ENCODE measurements at regions not wholly inside any gene's neighbourhood (a gene's known extent, or its start where the extent isn't known, plus 50 kb on each side); places are given as distances from the start of the nearest gene placed in this dataset.
"Not testable (repeated sequence)": the region's sequence is repeated elsewhere in the genome, so short reads cannot be mapped to it uniquely, and the experiment has no call there.

DNA sequence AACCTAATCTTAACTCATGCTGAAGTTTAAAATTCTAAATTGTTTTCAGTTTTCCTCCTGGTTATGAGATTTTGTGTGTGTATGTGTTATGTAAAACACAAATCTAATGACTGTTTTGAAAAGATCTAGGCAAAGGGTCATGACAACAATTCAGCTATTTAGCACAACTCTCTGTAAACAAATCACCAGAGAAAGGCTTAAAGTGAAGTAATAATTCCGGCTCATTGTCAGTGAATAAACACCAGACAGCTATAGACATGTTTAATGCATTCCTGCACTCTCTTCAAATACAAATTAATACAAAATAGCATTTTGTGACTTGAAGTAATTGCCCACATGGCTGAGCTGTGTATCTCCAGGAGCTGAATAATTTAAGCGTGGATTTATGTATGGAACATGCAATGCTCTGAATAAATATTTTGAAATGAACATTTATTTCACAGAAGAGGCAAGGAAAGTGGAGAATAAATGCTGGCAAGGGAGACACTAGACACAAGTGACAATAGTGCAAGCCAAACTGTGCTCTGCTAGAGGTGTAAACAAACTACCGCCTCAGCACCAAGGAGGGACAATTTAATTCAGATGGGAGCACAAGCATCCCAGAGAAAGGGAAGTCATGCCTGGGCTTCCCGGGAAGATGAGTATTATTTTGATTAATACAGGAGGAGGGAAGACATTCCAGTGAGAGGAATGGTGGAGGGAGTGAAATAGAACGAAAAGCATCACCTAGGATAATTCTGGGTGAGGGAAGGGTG, 133.6 kb upstream of the XPO1 start:
- no peak for DNase-seq

DNA sequence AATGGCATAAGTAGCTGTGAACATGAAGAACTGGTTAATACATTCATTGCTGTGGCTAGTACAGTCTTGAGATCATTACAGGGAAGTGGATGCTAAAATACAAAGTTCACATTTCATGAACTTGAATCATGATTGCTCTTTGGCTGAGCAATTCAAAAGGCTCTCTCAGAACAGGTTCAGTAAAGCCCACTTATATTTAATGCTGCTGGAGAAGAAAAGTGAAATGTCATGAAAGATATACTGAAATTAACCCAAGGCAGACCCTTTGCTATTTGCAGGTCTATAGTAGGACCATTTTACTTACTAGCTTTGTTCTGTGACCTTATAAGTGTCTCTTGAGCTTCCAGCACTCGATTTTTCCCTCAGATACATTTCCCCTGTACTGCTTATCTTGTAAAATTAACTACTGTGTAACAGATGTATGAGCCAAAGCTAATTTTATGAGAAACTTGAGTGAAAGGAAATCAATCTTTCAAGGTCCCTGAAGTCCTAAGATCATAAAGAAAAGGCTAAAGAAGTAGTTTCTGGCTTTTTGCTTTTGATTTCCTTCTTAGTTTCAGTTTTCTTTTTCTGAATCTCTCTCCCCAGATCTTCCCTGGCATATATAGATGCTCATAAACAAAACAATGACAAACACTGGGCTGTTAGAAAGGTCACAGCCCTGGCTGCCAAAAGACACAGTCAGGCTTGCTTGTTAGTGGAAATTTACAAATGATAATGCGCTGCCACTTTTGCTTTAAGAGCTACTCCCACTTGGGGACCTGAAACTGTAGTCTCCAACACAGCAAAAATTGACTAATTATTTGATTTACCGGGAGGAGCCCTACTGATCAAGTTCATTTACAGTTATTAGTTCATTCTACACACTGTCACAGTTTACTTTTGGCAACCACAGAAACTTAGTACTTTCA, 132.7 kb upstream of the XPO1 start:
- DNase-seq: no peak

DNA sequence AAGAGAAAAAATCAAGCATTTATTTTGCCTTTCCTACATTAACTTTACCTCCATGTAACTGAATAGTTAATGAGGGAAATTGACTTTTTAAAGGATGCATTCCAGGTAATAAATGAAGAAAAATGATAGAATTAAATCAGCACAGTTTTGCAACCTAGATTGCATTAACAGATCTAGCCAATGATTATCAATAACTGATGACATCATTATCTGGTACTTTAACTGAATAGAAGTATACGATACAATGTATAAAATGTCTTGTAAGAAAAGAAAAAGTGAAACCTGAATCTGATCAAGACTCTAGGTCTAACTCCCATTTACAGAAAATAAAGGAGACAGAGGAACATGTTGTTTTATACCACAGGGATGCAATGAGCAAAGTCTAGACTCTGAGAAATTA, 126.0 kb upstream of the XPO1 start:
- DNase-seq: no peak

DNA sequence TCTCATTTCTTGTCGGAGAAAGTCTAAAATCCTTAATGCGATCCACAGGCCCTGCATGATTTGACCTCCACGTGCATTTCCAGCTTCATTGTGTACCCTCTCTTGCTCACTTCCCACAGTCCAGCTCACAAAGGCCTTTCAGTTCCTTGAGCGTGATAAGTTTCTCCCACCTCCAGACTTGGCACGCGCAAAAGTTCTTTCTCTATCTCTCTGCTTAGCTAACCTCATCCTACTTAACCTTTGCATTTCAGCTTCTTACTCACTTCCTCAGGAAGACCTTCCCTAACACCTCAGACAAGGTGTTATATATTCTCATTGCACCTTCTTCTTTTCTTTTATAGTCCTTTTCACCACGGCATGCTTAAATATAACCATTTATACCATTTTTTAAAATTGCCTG, 124.8 kb upstream of the XPO1 start:
- no peak for DNase-seq

DNA sequence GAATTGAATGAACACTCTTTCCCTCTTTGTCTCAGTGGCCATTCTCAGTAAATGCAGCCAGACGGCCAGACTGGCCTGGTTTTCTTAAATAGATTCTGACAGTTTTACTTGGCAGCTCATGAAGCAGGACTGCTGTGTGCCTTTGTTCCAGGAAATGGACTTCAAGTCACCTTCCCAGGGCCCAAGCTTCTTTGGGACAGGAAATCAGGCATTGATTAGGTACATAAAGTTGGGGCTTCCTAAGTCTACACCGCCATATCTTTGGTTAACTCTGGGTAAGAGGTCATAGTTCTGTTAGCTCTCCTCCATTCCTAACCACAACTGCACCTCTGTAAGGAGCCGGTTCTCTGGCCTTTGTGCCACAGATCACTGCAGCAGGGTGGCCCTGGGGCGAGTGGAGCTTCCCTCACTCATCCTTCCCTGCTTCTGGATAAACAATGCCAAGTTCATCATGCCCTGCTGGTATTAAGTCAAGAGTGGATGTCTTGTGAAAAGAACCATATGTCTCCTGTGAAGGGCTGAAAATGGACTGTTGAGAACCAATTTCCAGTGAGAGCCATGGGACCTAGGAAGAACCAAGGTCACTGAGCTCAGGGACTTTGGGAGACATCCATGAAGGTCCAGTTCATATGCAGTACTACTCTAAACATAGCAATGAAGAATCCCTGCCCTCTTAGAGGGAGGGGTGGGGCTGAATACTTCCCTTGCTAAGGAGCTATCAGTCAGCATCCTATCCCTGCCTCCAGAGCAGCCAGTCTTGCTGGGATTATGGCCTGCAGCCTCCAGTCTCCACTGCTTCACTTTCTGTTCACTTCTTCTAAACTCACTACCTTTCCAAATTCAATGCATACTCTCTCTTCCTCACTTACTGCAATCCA, 122.6 kb upstream of the XPO1 start:
- no peak for DNase-seq

DNA sequence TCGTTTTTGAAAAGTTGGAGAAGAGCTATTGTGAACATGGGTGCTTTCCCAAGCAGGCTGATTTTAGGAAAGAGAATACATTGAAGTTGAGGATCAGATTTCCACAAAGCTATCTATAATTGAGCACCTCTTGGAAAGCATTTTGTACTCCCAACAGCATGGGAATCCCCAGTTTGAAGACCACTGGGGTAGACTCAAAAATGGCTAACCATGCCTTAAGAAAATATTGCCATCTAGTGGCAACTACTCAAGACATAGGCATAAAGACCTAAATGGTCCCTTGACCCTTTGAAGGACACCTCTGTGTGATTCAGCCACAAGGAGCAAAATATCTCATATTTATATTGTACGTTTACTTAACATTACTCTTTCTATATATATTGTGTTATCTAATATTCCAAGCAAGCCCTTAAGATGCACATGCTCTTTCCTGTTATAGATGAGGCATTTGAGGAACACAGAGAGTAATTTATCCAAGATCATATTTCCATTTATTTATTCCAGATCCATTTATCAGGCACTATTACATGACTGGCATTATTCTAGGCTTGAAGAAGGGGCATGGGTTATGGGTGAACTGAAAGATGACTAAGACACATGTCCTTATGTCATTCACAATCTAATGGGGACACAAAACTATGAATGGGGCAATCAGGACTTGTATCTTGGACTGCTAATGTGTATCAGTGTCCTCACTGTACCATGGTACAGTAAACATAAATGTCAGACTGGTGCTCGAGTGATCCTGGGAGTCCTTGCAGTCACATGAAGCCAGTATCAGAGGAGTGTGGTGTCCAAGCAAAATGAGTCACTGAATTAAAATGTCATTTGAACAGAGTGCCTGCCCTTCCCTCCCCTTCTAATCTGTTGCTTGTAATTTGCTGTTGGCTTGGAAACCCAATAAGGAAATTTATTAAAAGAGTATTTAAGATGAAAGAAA, 121.0 kb upstream of the XPO1 start:
- DNase-seq: peak; percentile 15

DNA sequence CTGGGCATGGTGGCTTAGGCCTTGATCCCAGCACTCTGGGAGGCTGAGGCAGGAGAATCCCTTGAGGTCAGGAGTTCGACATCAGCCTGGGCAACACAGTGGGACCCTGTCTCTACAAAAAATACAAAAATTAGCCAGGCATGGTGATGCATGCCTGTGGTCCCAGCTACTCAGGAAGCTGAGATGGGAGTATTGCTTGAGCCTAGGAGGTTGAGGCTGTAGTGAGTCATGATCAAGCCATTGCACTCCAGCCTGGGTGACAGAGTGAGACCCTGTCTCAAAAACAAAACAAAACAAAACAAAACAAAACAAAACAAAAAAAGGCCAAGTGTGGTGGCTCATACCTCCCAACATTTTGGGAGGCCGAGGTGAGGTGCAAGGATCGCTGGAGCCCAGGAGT, 111.8 kb upstream of the XPO1 start:
- DNase-seq: not testable (repeated sequence)

DNA sequence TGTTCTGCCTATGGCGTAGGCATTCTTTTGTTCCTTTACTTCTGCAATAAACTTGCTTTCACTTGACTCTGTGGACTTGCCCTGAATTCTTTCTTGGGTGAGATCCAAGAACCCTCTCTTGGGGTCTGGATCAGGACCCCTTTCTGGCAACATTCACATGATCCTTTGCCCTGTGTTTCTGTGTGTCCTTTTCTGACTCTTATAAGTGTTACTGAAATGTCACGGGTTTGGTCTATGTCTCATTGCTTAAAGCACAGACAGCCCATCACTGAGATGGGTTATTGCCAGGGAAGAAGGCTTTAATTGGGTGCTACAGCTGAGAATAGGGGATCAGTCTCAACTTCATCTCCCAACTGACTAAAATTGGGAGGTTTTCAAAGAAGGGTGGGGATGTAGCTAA, 110.9 kb upstream of the XPO1 start:
- DNase-seq: no peak

DNA sequence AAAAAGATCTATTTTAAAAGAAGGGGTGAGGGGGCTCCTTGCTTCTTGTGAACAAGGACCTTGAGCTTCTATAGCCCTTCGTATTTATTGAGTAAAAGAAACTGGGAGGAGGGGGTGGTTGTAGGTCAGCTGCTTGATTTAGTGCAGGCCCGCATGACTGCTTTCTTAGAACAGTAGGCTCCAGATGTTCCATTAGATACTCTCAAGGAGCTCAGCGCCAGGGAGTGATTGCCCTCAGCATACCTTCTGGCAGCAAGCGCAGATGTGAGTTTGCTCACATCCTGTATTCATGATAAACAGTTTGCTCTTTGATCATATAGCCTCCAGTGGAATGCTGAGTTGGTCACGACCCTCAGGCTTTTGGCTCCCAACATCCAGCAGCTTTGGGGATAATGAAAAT, 108.9 kb upstream of the XPO1 start:
- no peak for DNase-seq

DNA sequence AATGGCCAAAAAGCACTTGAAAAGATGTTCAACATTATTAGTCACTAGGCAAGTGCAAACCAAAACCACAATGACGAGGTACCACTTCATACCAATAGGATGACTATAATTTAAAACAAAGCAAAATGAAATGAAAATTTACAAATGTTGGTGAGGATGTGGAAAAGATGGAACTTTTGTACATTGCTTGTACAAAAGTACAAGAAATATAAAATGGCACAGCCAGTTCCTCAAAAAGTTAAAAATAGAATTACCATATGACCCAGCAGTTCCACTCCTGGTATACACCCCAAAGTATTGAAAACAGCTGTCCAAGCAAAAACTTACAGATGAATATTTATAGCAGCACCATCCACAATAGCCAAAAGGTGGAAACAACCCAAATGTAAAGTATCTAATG, 107.8 kb upstream of the XPO1 start:
- DNase-seq: no peak

DNA sequence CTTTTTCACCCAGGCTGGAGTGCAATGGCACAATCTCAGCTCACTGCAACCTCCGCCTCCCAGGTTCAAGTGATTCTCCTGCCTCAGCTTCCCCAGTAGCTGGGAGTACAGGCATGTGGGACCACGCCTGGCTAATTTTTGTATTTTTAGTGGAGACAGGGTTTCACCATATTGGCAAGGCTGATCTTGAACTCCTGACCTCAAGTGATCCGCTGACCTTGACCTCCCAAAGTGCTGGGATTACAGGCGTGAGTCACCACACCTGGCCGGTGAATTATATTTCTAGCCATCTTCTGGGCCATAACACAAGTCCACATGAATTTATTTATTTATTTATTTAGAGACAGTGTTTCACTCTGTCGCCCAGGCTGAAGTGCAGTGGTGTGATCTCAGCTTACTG, 105.0 kb upstream of the XPO1 start:
- not testable (repeated sequence) for DNase-seq

DNA sequence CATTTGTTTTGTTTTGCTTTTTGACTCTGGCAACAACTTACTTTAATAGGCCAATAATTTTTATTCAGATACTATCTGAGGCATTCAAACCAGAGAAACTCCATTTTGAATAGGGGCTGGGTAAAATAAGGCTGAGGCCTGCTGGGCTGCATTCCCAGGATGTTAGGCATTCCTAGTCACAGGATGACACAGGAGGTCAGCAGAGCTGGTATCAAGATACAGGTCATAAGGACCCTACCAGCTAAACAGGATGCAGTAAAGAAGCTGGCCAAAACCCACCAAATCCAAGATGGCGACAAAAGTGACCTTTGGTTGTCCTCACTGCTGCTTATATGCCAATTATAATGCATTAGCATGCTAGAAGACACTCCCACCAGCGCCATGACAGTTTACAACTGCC, 102.2 kb upstream of the XPO1 start:
- DNase-seq: no peak

DNA sequence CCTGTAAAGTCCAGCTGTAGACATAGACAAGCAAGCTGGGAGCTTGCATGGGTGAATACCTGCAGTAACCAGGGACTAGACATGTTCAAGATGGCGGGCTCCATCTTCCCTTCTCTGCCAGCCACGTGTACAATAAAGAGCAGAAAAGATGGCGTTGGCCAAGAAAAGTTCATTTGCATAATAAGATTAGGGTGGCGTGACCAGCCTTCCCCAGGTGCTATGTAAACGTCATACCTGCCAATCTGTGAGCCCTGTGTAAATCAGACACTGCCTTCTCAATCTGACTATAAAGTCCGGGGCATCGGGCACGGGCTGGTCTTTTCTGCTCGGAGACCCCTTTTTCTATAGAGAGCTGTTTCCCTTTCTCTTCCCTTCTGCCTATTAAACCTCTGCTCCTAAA, 101.6 kb upstream of the XPO1 start:
- DNase-seq: no peak

DNA sequence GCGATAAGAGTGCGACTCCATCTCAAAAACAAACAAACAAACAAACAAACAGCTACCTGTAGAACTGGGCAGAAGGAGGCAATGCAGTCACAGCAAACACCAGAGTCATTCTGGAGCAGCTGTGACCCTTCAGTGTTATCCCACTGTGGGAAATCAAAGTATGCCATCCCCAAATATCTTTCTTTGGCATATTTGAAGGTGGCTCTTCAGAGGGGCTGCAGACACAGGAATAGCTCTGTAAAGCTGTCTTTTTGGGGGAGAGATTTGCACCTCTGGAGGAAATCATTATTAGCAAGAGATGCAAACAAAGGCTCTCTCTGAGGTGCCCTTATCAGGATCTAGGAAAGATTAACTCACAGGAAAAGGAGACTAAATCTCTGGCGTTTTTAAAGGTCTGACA, 98.5 kb upstream of the XPO1 start:
- DNase-seq: no peak

DNA sequence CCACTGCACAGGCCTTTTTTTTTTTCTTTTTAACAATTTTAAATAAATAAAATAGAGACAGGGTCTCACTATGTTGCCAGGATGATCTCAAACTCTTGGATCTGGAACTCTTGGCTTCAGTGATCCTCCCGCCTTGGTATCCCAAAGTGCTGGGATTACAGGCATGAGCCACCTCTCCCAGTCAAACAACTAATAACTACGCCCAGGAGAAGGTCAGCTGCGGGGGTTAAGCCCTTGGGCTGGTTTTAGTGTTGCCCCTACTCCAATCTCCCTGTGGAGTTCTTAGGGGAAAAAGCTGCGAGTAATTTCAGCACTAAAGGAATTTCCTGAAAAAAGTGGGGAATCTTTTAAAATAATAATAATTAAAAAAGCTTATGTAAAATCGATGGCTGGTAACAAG, 96.4 kb upstream of the XPO1 start:
- no peak for DNase-seq

DNA sequence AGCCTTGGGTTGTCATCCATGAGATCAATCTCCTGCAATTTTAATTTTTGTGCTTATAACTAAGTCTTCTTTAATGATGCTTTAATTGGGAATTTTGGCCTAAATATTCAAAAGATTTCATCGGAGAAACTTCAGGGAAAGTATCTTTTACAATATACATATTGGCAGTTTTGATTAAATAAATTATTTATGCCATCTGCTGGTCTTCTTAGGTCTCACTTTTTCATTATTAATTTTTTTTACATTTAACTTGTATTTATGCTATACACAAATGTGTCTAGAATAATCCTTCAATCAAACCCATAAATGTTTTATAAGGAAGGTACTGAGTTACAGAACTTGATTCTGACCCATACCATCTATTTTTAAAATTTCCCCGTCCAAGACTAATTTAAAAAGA, 95.1 kb upstream of the XPO1 start:
- no peak for DNase-seq

DNA sequence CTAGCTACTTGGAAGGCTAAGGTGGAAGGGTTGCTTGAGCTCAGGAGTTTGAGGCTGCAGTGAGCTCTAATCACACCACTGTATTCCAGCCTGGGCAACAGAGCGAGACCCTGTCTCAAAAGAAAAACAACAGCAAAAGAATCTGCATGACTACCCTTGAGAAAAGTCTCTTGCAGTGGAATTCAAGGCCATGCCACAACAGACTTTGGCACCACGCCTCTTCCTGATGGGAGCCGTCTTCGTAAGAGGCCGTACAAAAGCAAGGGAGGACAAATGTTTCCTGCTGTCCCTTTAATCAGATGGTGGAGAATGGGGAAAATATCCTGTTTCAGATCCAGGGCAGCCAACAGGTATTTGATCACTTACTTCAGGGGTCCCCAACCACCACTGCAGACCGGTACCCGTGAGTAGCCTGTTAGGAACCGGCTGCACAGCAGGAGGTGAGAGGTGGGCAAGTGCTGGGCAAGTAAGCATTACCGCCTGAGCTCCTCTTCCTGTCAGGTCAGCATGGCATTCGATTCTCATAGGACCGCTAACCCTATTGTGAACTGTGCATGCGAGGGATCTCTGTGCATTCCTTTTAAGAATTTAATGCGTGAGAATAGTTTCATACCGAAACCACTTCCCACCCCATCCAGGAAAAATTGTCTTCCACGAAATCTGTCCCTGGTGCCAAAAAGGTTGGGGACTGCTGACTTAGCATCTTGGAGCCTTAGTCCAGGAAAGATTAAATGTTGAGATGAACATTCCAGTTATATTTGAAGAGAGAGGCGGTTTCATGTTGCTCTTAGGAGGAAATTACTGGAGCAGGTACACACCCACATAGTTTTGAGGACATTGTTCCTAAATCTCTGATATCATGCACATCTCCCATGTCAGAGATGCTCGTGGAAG, 94.4 kb upstream of the XPO1 start:
- no peak for DNase-seq

DNA sequence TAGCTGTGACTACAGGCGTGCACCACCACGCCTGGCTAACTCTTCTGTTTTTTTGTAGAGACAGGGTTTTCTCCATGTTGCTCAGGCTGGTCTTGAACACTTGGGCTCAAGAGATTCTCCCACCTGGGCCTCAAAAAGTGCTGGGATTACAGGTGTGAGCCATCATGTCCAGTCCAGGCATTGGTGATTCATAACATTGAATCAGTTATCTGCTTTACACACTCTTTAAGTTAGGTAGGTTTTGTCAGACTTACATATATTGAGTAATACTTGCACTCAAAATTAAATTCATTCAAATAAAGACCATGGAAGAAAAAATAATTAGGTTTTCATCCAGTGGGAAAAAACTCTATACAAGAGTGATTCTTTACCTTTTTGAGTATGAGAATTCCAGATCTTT, 93.2 kb upstream of the XPO1 start:
- DNase-seq: no peak

DNA sequence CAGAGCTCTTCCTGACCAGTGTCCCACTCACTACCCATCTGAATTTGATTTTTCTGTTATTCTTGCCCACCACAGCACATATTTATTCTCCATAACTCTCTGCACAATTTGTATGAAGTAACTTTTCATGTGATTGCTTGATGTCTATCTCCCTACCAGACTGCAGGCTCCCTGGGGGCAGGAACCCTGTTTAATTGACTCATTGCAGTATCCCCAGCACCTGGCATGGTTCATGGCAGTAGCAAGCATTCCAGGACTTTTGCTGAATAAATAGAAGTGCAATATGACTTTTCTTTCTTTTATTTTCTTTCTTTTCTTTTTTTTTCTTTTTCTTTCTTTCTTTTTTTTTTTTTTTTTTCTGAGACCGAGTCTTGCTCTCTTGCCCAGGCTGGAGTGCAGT, 88.7 kb upstream of the XPO1 start:
- no peak for DNase-seq

DNA sequence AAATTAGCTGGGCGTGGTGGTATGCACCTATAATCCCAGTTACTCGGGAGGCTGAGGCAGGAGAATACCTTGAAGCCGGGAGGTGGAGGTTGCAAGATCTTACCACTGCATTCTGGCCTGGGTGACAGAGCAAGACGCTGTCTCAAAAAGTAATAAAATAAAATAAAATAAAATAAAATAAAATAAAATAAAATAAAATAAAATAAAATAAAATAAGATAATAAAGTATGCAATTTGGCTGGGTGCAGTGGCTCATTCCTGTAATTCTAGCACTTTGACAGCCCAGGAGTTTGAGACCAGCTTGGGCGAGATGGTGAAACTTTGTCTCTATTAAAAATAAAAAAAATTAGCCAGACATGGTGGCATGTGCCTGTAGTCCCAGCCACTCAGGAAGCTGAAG, 85.6 kb upstream of the XPO1 start:
- DNase-seq: no peak
